K562 (cell line): ENCODE measurements at regions not wholly inside any gene's neighbourhood (a gene's known extent, or its start where the extent isn't known, plus 50 kb on each side); places are given as distances from the start of the nearest gene placed in this dataset.

Experiments
- BCL6 ChIP-seq: fragments of 250-450 bp; sonication (Bioruptor Pico); IDR thresholded peaks from 2 replicates; pipeline ENCODE4 v1.4.0; 2020
- CTCF ChIP-seq, 3 experiments: IDR thresholded peaks in 2 of 3; conservative IDR thresholded peaks in 1 of 3; 2 replicates each; pipeline ENCODE4 v1.5.1; 2011 to 2012; ENCODE audit warnings: low read length in 3 of 3, mild to moderate bottlenecking in 3 of 3, control low read depth in 2 of 3, improper control_type of control experiment in 1 of 3, inconsistent platforms in 1 of 3, low read depth in 1 of 3, mixed read lengths in 1 of 3, moderate library complexity in 1 of 3; ENCODE audit not compliant: insufficient read depth in 2 of 3
- IFI16 ChIP-seq: fragments of 250-450 bp; sonication (Bioruptor Pico); IDR thresholded peaks from 2 replicates; pipeline ENCODE4 v2.1.2; 2022; ENCODE audit warnings: mild to moderate bottlenecking, inconsistent platforms
- MAFK ChIP-seq: IDR thresholded peaks from 2 replicates; pipeline ENCODE4 v1.6.1; 2011; ENCODE audit warnings: low read length, improper control_type of control experiment
- SMARCA5 ChIP-seq: fragments of 450-650 bp; IDR thresholded peaks from 2 replicates; pipeline ENCODE4 v1.6.1; 2016
- TCF7L2 ChIP-seq: fragments of 150-350 bp; IDR thresholded peaks from 2 replicates; pipeline ENCODE4 v1.6.1; 2016; ENCODE audit warnings: low read depth, mild to moderate bottlenecking, low read length, moderate library complexity
- TRIM28 ChIP-seq: fragments of 450-650 bp; IDR thresholded peaks from 2 replicates; pipeline ENCODE4 v1.6.1; 2017
- ZFX ChIP-seq: sonication (generic); formaldehyde crosslinking; IDR thresholded peaks from 2 replicates; pipeline ENCODE4 v1.8.0; 2022; ENCODE audit warnings: mild to moderate bottlenecking, missing genetic modification reagents, moderate library complexity
- ZNF282 ChIP-seq: sonication (generic); formaldehyde crosslinking; IDR thresholded peaks from 2 replicates; pipeline ENCODE4 v1.8.1; 2023; ENCODE audit warnings: missing genetic modification reagents
- ZNF449 ChIP-seq: fragments of 250-450 bp; sonication (Bioruptor Pico); IDR thresholded peaks from 2 replicates; pipeline ENCODE4 v1.8.0; 2022; ENCODE audit warnings: moderate library complexity, mild to moderate bottlenecking, inconsistent platforms

- TF ChIP-seq TCF7L2 (no peak), BCL6 (CRISPR knock-in tag) (no peak), ZNF282 (no peak), TRIM28 (no peak), SMARCA5 (no peak), MAFK (no peak), ZNF449 (CRISPR knock-in tag) (no peak), CTCF (IDR thresholded peaks at IDR 0.05 in 2 of 3, conservative IDR thresholded peaks at IDR 0.05 in 1 of 3; ENCODE audit: insufficient read depth in 2 of 3, low read depth in 1 of 3, low read length in 3 of 3) (no peak), IFI16 (CRISPR knock-in tag) (no peak), ZFX (CRISPR knock-in tag) (no peak)
These were observed 114.9 kb upstream of the TEX13D start for GRCh38 chrX:124217304-124218251.
